Right forelimb (tissue), 1 donor: ENCODE measurements at regions not wholly inside any gene's neighbourhood (a gene's known extent, or its start where the extent isn't known, plus 50 kb on each side); places are given as distances from the start of the nearest gene placed in this dataset.
"Not testable (repeated sequence)": the region's sequence is repeated elsewhere in the genome, so short reads cannot be mapped to it uniquely, and the experiment has no call there.

Source experiments
- DNase-seq: peaks from one replicate; pipeline ENCODE4 v3.0.0-alpha.2; 2018

DNA sequence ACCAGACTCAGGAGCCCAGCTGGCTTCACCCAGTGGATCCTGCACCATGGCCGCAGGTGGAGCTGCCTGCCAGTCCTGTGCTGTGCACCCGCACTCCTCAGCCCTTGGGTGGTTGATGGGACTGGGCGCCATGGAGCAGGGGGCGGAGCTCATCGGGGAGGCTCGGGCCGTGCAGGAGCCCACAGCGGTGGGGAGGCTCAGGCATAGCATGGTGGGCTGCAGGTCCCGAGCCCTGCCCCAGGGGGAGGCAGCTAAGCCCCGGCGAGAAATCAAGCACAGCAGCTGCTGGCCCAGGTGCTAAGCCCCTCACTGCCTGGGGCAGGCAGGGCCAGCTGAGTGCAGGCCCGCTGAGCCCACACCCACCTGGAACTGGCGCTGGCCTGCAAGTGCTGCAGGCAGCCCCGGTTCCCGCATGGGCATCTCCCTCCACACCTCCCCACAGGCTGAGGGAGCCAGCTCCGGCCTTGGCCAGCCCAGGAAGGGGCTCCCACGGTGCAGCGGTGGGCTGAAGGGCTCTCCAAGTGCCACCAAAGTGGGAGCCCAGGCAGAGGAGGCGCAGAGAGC, 464.1 kb upstream of the DIPK2B start:
- no peak for DNase-seq

DNA sequence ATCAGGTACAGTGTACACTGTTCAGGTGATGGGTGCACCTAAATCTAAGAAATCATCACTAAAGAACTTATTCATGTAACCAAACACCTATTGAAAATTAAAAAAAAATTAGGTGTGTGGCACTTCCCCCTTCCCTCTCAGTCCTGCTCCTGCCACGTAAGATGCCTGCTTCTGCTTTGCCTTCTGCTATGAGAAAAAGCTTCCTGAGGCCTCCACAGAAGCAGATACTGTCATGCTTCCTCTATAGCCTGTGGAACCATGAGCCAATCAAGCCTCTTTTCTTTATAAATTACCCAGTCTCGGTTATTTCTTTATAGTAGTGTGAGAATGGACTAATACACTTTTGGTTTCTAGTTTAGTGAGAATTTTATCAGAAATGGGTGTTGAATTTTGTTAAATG, 459.8 kb upstream of the DIPK2B start:
- DNase-seq, result no peak

DNA sequence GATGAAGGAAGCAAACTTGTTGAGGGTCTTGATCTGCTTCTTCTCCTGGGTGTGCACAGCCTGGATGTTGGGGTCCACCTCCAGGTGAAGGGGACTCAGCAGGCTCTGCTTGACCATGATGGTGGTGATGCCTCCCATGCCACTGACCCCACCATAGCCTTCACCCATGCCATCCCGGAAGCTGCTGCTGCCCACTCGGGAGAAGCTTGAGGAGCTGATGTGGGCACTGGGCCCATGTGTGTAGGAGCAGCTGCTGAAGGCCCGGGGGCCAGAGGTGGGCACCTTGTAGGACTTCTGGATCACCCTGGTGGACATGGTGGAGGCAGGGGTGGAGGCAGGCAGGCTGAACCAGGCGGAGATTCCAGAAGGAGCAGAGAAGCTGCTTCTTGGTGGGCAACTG, 432.7 kb upstream of the DIPK2B start:
- DNase-seq, result no peak

DNA sequence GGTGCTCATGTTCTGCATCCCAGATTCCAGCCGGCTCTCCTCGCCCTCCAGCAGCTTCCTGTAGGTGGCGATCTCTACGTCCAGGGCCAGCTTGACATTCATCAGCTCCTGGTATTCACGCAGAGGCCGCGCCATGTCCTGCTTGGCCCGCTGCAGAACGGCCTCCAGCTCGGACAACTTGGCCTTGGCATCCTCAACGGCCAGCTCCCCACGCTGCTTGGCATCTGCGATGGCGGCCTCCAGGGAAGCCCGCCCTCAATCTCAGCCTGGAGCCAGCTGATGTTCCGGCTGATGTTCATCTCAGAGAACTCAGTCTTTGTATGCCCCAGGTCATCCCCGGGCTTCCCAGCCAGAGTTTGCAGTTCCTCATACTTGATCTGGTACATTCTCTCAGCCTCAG, 431.8 kb upstream of the DIPK2B start:
- no peak for DNase-seq

DNA sequence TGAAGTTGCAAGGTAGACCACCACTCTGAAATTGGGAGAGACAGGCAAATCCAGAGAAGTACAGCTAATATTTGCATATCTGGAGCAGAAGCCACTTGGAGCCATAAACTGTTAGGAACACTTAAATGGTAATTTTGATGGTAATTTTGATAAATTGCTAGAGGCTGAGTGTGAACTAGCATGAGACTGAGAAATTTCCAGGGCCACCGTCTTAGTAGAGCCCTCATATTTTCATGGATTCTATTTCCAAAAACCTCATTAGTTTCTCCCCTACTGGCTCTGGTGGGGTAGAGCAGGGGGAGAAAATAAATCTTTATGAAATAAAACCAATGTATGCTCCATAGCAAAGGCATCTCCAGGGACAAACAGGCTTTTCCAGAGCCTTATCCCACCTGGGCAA, 429.4 kb upstream of the DIPK2B start:
- no peak for DNase-seq

DNA sequence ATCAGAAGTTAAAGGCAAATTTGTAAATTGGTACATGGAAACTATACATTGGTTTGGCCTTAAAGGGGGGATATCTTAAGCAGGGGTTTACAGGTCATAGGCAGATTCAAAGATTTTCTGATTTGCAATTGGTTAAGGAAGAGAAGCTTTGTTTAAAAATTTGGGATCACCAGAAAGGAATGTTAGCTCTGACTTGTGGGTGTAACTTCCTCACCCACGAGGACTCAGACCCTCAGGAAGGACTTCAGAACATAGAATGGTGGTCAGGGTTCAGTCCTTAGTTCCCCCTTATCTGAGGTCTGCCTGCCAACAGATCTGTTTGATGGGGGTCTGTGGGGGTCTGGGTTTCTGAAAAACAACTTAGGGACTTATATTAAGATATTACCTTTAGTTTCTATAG, 427.4 kb upstream of the DIPK2B start:
- no peak for DNase-seq

DNA sequence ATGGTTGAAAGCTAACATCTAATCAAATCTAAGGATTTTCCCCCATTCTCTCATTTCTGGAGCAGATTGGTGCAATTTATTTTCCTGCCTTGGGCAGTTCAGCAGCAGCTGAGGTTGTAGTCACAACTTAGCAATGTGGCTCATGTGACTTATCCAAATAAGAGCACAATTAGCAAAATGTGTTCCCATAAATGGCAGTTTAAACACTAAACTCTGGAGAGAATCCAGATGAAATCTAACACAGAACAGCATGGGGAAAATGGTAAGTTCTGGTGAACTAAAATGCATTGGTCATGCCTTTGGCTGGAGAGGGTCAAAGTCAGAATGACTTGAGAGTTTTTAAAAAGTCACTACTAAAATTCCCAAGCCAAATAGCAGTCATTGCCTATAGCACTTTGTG, 422.6 kb upstream of the DIPK2B start:
- DNase-seq, result no peak

DNA sequence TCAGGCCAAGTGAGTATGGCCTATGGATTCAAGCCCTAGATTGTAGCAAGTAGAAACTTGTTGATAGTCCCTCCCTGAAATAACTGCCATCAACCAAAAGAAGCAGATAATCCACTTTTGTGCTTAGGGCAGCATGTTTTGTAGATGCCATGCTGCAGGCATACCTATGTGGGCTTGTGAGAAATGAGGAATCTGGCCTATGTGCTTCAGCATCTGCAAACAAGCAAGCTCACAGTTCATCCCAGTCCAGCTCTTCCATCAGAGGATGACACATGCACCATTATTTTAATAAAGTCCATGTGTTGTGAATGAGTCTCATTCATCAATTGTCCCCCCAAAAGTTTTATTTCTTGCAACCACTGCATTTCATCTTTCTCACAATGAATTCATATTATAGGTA, 421.9 kb upstream of the DIPK2B start:
- DNase-seq, result no peak

DNA sequence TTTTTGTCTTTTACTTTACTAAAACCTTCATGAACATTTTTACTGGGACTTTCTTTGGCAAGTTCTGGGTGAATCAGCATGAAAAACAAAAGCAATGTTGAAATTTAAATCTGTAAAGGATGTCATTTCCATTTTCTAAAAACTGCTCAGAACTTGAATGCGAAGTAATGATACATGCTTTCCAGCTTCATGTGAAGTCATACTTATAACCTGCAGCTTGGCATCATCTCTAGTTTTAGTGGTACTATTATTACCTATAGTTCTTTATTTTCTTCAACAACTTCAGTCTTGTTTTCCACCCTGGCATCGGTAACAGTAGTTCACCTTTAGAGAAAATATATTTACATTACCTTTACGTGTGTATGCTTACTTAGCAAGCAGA, 421.4 kb upstream of the DIPK2B start:
- no peak for DNase-seq

DNA sequence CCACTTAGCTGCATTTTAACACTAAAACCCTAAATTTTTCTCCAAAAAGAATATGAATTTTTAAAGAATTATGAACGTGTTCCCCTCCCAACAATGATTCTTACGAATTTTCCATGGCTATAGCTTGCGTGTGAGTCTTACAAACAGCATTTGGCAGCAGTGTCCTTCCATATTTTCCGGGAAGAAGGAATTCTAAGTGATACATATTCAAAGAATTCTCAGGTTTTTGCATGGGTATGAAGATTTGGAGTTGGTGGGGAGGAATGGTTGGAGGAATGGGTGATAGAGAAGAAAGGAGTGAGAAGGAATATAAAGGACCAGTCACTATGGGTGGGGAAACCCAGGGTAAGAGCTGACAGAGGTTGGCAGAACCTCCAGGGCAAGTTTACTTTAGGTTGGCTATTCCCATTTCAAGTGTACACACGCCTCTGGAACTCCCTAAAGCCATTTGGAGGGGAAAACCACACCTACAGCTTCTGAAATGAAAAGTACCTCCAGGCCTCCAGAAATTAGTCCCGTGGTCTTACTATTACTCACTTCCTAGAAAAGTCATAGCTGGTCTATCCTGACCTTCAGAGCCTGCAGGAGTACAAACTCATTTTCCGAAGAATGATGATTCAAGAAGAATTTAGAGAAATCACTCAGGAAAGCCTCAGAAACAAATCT, 420.8 kb upstream of the DIPK2B start:
- DNase-seq, result no peak

DNA sequence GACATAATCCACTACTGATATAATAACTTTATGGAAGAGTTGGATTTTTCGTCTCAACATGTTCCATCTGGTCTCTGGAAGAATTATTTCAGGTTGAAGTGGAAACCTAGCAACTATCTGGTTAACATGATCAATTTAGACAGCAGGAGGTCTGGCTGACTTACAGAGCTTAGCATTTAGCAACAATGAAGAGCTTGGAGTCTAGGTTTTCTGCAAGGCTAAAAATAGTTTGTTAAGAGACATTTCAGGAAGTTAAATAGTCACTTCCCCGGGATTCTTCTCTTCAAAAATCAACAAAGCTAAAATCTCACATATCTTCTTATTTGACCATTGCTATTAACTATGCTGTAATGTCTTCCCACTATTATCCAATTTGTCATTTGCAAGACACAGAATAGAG, 418.6 kb upstream of the DIPK2B start:
- DNase-seq, result no peak

DNA sequence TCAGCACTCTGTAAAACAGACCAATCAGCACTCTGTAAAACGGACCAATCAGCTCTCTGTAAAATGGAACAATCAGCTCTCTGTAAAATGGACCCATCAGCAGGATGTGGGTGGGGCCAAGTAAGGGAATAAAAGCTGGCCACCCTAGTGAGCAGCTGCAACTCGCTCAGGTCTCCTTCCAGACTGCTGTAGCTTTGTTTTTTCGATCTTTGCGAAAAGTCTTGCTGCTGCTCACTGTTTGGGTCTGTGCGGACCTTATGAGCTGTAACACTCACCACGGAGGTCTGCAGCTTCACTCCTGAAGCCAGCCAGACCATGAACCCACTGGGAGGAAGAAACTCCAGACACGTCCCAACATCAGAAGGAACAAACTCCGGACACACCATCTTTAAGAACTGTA, 414.9 kb upstream of the DIPK2B start:
- DNase-seq, result not testable (repeated sequence)

DNA sequence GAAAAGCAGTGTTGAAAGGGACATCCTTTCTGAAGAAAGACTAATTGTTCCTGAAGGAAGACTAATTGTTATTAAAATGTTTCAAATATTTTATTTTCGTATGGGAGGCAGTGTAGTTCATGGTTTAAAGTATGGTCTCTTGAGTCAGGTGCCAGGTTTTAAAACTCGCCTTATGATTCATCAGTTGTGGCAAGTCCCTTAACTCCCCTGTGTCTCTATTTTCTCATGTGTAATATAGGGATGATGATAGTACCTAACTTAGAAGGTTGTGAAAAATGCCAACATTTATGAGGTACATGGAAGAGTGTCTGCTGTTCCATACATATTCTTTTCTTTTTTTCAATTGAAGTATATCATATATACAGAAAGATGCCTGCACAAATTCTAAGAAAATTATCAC, 414.2 kb upstream of the DIPK2B start:
- DNase-seq, result no peak

DNA sequence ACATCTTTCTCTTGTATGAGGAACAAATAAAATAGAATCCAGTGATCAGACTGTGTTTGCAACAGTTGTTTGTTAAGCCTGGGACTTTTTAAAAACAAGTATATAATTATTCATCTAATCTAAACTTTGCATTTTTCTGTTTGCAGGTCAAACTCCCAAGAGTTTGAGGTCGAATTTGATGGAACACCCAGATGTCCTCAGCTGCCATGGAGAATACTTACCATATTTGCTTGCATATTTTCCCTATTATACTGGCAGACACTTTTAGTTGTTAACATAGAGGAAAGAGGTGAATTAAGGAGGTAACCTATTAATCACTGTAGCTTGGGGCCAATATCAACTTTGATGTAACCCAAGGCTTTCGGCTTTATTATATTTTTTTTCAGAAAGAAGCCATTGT, 401.5 kb upstream of the DIPK2B start:
- DNase-seq, result no peak

DNA sequence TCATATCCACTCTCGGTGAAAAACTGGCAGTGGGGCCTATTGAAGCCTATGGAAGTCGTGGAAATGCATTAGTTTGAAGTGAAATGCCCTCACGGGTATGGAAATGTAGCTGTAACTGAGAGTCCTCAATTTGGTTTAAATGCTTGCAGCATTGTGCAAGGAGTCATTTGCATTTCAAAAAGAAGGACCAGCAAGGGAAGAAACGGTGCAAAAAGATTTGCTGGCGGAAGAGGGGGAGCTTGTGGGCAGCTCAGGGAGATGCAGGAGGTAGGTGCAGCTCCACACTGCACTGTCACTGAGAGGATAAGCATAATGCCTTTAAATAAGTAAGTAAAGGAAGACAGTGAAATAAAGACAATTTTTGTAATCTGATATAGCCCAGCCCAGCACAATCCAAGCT, 400.4 kb upstream of the DIPK2B start:
- no peak for DNase-seq

DNA sequence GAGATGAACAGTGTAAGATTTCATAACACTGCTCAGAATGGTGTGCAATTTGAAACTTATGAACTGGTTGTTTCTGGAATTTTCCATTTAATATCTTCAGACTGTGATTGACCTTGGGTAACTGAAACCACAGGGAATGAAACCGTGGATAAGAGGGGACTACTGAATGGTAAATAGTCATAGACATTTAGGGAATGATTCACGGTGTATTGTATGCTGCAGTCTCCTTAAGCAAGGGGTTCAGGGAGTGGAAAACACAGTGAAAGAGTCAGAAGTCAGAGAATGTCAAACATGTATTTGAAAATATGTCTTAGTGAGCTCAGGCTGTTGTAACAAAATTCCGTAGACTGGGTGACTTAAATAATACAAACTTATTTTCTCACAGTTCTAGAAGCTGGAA, 398.2 kb upstream of the DIPK2B start:
- no peak for DNase-seq

DNA sequence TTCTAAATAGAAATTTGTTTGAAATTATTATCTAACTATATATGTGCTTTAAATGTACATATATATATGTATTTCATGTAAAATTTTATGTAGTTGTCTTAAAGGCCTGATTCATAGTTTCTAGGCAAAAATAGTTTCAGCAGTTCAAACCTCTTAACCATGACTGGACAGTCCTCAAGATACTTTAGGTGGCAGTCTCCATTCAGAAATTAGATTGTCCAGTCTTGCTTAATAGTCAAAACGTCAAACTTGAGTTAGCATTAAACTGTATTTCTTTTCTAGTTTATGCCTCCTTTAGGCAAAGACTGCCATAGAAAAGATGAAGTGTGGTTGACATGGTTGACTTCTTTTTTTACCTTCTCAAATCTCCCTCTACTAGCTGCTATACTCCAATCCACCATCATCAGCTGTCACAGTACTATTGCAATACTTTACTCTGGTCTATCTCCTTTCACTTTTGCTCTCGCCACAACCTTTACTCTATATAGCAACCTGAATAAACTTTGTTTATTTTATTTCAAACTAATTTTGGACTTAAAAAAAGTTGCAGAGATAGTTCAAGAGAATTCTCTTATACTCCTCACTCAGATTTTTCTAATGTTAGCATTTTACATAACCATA, 395.6 kb upstream of the DIPK2B start:
- no peak for DNase-seq

DNA sequence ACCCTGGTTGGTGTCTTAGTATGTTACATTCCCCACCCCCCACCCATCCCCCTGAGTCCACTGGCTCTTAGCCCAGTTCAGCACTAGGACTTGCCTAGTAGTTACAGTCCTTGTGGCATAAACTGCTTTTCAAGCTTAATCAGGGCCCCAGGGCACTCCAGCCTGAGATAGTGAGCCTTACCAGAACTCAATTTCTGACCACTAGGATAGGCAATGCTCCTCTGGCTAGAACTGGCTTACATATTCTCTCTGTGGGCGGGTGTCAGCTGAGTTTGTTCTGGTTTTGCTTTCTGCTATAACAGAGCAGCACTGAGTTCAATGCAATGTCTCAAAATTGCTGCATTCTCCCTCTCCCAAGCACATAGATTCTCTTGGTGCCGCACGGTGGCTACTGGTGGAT, 391.4 kb upstream of the DIPK2B start:
- no peak for DNase-seq

DNA sequence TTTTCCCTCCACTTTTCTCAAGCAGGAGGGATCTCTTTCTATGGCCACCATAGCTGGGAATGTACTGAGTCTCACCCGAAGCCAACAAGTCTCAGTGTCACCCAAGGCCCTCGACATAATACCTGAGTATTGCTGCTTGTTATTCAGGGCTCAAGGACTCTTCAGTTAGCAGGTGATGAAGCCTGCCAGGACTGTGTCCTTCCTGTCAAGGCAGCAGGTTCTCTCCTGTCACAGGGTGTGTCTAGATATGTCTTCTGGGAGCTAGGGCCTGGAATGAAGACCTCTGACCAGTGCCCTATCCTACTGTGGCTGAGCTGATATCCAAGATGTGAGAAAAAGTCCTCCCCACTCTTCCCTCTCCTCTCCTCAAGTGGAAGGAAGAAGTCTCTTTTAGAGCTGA, 391.0 kb upstream of the DIPK2B start:
- no peak for DNase-seq

DNA sequence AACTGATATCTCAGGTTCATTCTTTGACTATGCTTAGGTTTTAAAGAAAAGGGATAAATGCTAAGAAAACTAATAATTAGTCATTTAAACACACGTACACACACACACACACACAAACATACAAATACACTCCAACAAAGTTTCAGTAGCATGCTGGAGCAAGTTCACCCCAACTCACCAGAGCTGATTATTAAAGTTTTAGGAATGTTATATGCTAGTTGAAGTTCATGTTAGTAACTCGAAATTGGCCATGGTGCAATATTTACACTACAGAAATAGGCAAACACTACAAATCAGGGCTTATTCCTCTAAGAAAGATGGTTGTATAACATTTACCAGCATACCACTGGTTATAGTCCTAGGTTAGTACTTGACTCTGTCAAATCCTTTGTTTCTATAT, 384.0 kb upstream of the DIPK2B start:
- DNase-seq, result no peak

DNA sequence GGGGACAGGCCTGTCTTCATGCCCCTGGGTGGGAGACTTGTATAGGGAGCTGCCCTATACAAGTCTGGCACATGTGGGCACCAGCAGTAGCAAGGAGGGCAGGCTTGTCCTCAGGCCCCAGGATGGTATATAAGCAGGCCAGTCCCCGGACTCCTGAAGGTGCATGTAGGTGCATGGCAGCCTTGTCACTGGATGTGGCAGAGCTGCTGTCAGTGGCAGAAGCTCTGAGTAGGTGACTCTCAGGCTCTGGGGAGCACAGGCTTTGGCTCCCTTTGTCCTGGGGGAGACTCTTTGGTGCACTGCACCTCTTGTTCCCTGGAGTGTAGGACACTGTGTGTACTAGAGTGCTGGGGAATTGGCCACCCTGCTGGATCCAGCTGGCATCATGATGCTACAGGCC, 376.7 kb upstream of the DIPK2B start:
- DNase-seq, result no peak

DNA sequence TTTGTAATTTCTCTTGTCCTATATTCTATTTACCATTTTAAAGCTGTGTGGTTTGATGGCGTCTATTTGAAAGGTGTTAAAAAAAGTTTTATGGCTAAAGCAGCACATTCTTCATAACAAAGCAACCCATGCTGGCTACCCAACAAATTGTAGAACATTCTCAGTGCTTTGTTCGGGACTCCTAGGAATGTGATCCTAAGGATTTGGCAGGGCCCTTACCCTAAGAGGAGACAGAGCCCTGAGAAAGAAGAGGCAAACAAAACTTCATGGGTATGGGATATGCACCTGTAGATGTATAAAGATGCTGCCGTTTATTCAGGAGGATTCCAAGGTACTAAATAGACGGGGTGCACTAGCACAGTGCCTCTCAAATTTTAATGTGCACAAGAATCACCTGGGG, 370.8 kb upstream of the DIPK2B start:
- no peak for DNase-seq

DNA sequence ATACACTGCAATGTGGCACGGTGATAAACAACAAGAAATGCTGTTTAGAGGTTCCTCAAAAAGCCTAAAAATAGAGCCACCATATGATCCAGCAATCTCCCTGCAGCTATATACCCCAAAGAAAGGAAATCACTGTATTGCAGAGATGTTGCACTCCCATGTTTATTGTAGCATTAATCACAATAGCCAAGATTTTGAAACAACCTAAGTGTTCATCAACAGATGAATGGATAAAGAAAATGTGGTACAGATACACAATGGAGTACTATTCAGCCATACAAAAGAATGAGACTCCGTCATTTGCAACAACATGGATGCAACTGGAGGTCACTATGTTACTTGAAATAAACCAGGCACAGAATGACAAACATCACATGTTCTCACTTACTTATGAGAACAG, 365.8 kb upstream of the DIPK2B start:
- DNase-seq, result no peak

DNA sequence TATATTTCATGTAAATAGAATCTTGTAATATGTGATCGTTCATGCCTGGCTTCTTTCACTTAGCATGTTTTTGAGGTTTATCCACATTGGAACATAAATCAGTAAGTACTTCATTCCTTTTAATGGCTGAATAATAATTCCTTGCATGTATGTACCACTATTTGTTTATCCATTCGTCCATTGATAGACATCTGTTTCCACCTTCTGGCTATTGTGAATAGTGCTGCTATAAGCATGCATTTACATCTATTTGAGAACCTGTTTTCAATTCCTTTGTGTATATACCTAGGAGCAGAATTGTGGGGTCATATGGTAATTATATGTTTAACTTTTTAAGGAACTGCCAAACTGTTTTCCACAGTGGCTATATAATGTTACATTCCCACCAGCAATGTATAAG, 356.7 kb upstream of the DIPK2B start:
- DNase-seq, result no peak

DNA sequence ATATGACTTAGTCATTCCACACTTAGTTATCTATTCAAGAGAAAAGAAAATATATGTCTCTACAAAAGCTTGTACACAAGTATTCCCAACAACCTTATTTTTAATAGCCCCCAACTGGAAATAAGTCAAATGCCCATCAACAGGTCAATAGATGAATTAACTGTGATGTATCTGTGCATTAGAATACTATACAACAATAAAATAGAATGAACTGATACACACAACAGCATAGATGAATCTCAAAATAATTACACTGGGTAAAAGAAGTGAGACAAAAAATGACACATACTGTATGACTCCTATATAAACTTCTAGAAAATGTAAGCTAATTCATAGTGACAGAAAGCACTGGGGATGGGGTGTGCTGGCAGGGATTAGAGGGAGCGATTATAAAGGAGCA, 354.1 kb upstream of the DIPK2B start:
- no peak for DNase-seq
